Transverse colon (tissue), 4 donors: ENCODE measurements at regions not wholly inside any gene's neighbourhood (a gene's known extent, or its start where the extent isn't known, plus 50 kb on each side); places are given as distances from the start of the nearest gene placed in this dataset.

Experiments
- DNase-seq: peaks from one replicate; pipeline ENCODE4 v3.0.0-alpha.2; 2019
- H3K27ac ChIP-seq, 4 donors: fragments of 200-600 bp; sonication (generic); 2 replicates each; pipeline ENCODE4 v1.5.1; 2016 to 2018; ENCODE audit warnings: inconsistent platforms in 4 of 4
- H3K27me3 ChIP-seq: fragments of 200-600 bp; sonication (generic); 2 replicates; pipeline ENCODE4 v1.5.1; 2017; ENCODE audit warnings: inconsistent platforms
- H3K36me3 ChIP-seq, 4 donors: fragments of 200-600 bp; sonication (generic); 2 replicates each; pipeline ENCODE4 v1.5.1; 2017 to 2019; ENCODE audit warnings: inconsistent platforms in 4 of 4
- H3K4me1 ChIP-seq, 4 donors: fragments of 200-600 bp; sonication (generic); 2 replicates each; pipeline ENCODE4 v1.5.1; 2017 to 2020; ENCODE audit warnings: inconsistent platforms in 4 of 4
- H3K4me3 ChIP-seq, 4 donors: fragments of 200-600 bp; sonication (generic); 1 replicate in 1 of 4; 2 replicates in 3 of 4; pipeline versions ENCODE4 v1.5.1 to v1.6.1; 2017 to 2019; ENCODE audit warnings: inconsistent platforms in 4 of 4
- H3K9me3 ChIP-seq, 2 donors: fragments of 200-600 bp; sonication (generic); 2 replicates each; pipeline ENCODE4 v1.5.1; 2017 to 2019; ENCODE audit warnings: inconsistent platforms in 2 of 2
- CTCF ChIP-seq, 5 experiments: fragments of 200-600 bp in 3 of 5; fragments of 450-650 bp in 2 of 5; sonication (generic) in 3 of 5; IDR thresholded peaks; 1 replicate in 2 of 5; 2 replicates in 3 of 5; pipeline ENCODE4 v1.5.1; 2016 to 2017; ENCODE audit warnings: antibody characterized with exemption in 5 of 5, inconsistent platforms in 3 of 5, mild to moderate bottlenecking in 2 of 5, moderate library complexity in 1 of 5
- EP300 ChIP-seq: sonication (generic); formaldehyde crosslinking; IDR thresholded peaks from one replicate; pipeline ENCODE4 v1.6.1; 2017; ENCODE audit warnings: antibody characterized with exemption, low read depth
- POLR2A ChIP-seq: fragments of 450-650 bp; IDR thresholded peaks from one replicate; pipeline ENCODE4 v1.6.1; 2016; ENCODE audit warnings: antibody characterized with exemption, mild to moderate bottlenecking, moderate library complexity
- POLR2AphosphoS5 ChIP-seq, 3 donors: sonication (generic); formaldehyde crosslinking; IDR thresholded peaks; one replicate each; pipeline ENCODE4 v1.6.1; 2016; ENCODE audit warnings: antibody characterized with exemption in 3 of 3
- WGBS, 2 donors: methylation state at CpG; one replicate each; pipeline ENCODE4 v1.1.5; 2018; ENCODE audit warnings: low coverage in 1 of 2; 5-methylcytosine and 5-hydroxymethylcytosine counted together
- in situ Hi-C, 4 donors: fragments of 200-750 bp; cut with MboI; loops; one replicate each; pipeline versions ENCODE4 v1.15.0 to v1.15.1; 2017; ENCODE audit warnings: low sequenced_read_pairs in 3 of 4, low pct_ligation_motif_present in 1 of 4, low pct_unique_long_range_greater_than_20kb in 1 of 4
- intact Hi-C: fragments of 100-400 bp; cut with DNase I; formaldehyde crosslinking; loops from one replicate; pipeline ENCODE4 v1.15.1; 2023; ENCODE audit warnings: low total_unique reads

GRCh38 chr10:81071087-81071796, 533.5 kb downstream of the SH2D4B start:
- no peak for DNase-seq
- Histone ChIP-seq H3K9me3 (no peaks in the 10 kb centered on the region), H3K4me3 (no peak overlapping the region), H3K36me3 (no peaks in the 10 kb centered on the region), H3K4me1 (no peaks in the 10 kb centered on the region), H3K27me3 (no peaks in the 10 kb centered on the region), H3K27ac (no peak overlapping the region)
- 85 to 87% methylated on average over 3 of the region's 3 CpGs for WGBS, 2 donors
- TF ChIP-seq CTCF (IDR thresholded peaks at IDR 0.05) (no peak), EP300 (no peak)
- intact Hi-C loops (no loop called here), in situ Hi-C loops (no loop called here)

GRCh38 chr10:81073155-81073554, 535.5 kb downstream of the SH2D4B start:
- H3K36me3 ChIP-seq = no peaks in the 10 kb centered on the region
- no peaks in the 10 kb centered on the region for H3K4me1 ChIP-seq
- WGBS, 2 donors = 78 to 79% methylated on average over 2 of the region's 2 CpGs
- no peak for TF ChIP-seq POLR2AphosphoS5 (IDR thresholded peaks at IDR 0.05)
- no peak for TF ChIP-seq POLR2A
- no peak for TF ChIP-seq CTCF (IDR thresholded peaks at IDR 0.05)
- no peak for TF ChIP-seq EP300
- no peaks in the 10 kb centered on the region for H3K9me3 ChIP-seq
- H3K27ac ChIP-seq = no peak overlapping the region
- H3K4me3 ChIP-seq = no peak overlapping the region
- no peaks in the 10 kb centered on the region for H3K27me3 ChIP-seq
- in situ Hi-C loops = no loop called here
- no peak for DNase-seq
- intact Hi-C loops = no loop called here

- no peaks in the 10 kb centered on the region for H3K27me3 ChIP-seq
- no peak overlapping the region for H3K4me3 ChIP-seq
- H3K27ac ChIP-seq = no peak overlapping the region
- WGBS, 2 donors = 80 to 98% methylated on average over 1 to 3 of the region's 3 CpGs
- DNase-seq = no peak
- H3K36me3 ChIP-seq = no peaks in the 10 kb centered on the region
- no peaks in the 10 kb centered on the region for H3K4me1 ChIP-seq
- no peak for TF ChIP-seq POLR2A
- no peak for TF ChIP-seq POLR2AphosphoS5 (IDR thresholded peaks at IDR 0.05)
- no peak for TF ChIP-seq EP300
- TF ChIP-seq CTCF (IDR thresholded peaks at IDR 0.05) = no peak
- in situ Hi-C loops (no loop called here), intact Hi-C loops (no loop called here)
- no peaks in the 10 kb centered on the region for H3K9me3 ChIP-seq
These were observed 544.4 kb downstream of the SH2D4B start for GRCh38 chr10:81081887-81082620.

GRCh38 chr10:81082621-81083376, 545.1 kb downstream of the SH2D4B start:
- in situ Hi-C loops = no loop called here
- Histone ChIP-seq H3K27ac (no peak overlapping the region), H3K4me3 (no peak overlapping the region), H3K27me3 (no peaks in the 10 kb centered on the region), H3K9me3 (no peaks in the 10 kb centered on the region), H3K4me1 (no peaks in the 10 kb centered on the region), H3K36me3 (no peaks in the 10 kb centered on the region)
- no peak for DNase-seq
- TF ChIP-seq POLR2A (no peak), CTCF (IDR thresholded peaks at IDR 0.05) (no peak), POLR2AphosphoS5 (IDR thresholded peaks at IDR 0.05) (no peak), EP300 (no peak)
- intact Hi-C loops = no loop called here
- WGBS, 2 donors = 79% methylated on average over 5 of the region's 5 CpGs; no CpG with 5 or more reads in 1 of the 2 donors
